NCI-H774 (cell line): ENCODE measurements at regions not wholly inside any gene's neighbourhood (a gene's known extent, or its start where the extent isn't known, plus 50 kb on each side); places are given as distances from the start of the nearest gene placed in this dataset.

ENCODE experiments used
- DNase-seq: peaks from one replicate; lab custom pipeline; 2025; lab: John Stamatoyannopoulos, UW

- no peak for DNase-seq
Observed at GRCh38 chr11:109864151-109864661, 229.0 kb upstream of the ZC3H12C start.

DNA sequence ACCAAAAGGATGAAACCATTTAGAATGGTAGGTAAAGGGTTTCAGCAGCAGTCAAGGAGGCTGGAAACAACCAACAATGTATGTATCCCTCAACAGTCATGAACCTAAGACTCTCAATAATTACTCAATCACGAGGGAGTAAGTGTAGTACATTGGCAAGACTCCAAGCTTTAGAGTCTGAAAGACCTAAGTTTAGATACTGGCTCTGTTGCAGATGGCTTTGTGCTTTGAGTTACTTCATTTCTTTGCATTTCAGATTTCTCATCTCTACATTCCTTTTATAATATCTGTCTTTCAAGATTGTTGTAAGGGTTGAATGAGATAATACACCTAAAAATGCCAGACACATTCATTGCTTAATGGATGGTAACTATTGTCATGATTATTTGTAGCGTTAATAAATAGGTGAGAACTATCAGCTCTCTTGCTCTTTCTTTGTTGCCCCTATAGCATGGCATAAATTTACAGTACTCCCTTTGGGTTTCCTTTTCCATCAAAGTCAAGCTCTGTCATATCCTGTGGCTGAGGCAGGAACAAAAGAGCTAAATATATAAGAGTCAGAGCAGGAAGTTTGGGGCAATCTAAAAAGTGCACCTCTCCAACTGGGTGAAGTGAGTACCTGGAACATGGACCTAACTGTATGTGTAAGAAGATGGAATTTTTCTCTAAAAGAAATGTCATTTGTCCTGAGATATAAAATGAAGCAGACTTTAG lies 228.2 kb upstream of the ZC3H12C start:
- no peak for DNase-seq

DNA sequence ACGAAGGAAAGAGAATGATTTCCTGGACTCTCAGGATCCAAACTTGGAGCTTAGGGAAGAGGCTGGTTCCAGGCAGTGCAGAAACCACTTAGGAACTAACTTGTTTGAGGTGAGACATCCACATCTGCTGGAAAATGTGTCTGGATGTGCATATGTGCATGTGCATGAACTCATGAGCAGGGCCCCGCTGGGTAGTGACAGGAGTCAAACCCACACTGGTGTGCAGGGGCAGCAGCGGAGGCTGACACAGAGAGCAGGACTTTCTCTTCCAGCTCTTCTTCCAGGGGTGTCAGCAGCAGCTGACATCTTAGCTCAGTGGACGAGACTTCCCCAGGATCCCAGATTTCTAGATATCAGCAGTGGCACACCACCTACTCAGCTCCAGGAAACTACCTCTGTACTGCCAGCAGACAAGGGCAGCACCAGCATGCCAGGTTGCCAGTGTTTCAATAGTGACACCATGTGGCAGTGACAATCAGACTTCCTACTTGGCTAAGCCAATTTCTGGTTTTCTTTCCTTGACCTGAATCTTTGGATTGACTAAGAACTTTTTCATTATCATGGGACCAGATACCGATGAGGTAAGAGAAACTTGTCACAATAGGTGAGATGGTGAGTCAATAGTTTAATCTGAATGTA lies 227.5 kb upstream of the ZC3H12C start:
- peak; percentile 41 for DNase-seq

- DNase-seq: no peak
Observed at GRCh38 chr11:109867784-109868183, 225.4 kb upstream of the ZC3H12C start.

DNA sequence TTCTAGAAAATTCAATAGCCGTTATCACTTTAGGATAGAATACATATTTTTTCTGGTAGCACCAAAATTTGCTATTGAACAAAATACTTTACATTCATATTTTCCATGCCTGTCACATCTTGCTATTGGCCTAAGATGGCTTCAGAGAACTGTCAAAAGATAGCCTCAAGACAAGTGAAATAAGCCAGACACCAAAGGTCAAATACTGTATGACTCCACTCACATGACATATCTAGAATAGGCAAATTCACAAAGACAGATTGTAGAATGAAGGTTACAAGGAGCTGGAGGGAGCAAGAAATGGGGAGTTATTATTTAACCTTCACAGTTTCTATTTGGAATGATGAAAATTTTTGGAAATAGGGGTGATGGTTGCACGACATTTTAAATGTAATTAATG lies 223.7 kb upstream of the ZC3H12C start:
- no peak for DNase-seq

DNA sequence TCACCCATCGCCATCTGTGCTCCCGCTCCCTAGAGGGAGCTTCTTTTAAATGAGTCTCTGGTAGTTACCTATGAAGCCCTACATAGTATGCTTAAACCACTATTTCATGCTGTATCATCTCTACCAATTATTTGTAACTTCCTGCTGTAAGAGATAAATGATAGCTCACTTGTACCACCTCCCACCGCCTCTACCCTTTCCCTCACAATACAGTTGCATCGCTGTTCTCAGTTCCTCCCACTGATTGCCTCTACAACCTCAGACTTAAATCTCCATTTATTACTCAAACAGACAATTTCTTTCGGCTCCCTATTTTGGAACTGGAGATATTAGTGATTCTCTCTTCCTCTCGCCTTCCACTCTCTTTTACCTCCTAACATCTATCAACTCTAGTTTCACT lies 222.9 kb upstream of the ZC3H12C start:
- DNase-seq: no peak

DNA sequence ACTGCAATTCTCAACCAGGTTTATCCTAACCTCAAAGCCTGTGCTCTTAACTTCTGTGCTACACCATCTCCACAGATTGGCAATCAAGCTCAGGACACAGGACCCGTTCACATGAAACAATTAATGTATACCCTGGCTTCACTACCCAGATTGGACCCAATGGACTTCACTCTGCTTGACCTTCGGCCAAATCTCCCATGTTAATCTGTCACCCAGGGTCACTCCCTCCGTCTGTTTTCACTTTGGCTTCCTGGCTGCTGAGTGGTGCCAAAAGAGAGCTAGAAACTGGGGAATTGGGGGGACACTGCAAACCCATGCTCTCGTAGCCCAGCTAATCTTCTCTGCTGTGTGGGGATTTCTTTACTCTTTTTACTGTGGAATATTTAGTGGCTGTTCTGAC lies 216.1 kb upstream of the ZC3H12C start:
- DNase-seq: no peak

GRCh38 chr11:109884501-109884900 lies 208.7 kb upstream of the ZC3H12C start:
- no peak for DNase-seq

- no peak for DNase-seq
Observed at GRCh38 chr11:109885006-109885405, 208.2 kb upstream of the ZC3H12C start.

- no peak for DNase-seq
Observed at GRCh38 chr11:109892321-109892794, 200.8 kb upstream of the ZC3H12C start.

GRCh38 chr11:109894242-109894641 lies 198.9 kb upstream of the ZC3H12C start:
- no peak for DNase-seq

DNA sequence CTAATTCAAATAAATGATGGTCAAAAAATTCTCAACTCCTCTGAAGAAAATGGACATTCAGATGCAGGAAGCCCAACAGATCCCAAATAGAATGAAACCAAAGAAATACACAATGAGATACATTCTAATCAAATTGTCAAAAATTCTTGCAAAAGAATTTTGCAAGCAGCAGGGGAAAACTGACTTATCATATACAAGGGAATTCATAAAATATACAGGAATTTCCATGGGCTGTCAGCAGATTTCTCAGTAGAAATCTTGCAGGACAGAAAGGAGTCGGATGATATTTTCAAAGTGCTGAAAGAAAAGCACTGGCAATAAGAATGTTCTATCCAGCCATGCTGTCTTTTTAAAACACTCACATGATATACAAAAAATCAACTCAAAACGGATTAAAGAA lies 194.6 kb upstream of the ZC3H12C start:
- DNase-seq: no peak

- DNase-seq: no peak
Observed at GRCh38 chr11:109902764-109903433, 190.3 kb upstream of the ZC3H12C start.

DNA sequence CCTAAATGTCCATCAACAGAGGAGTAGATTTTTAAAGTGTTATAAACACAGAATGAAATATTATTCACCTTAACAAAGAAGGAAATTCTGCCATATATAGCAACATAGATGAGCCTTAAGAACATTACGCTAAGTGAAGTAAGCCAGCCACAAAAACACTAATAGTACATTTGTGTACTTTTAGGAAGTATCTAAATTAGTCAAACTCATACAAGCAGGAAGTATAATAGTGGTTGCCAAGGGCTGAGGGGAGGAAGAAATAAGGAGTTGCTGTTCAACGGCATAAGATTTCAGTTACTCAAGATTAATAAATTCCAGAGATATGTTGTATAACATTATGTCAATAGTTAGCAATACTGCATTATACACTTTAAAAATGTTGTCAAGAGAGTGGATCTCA lies 181.7 kb upstream of the ZC3H12C start:
- no peak for DNase-seq

DNA sequence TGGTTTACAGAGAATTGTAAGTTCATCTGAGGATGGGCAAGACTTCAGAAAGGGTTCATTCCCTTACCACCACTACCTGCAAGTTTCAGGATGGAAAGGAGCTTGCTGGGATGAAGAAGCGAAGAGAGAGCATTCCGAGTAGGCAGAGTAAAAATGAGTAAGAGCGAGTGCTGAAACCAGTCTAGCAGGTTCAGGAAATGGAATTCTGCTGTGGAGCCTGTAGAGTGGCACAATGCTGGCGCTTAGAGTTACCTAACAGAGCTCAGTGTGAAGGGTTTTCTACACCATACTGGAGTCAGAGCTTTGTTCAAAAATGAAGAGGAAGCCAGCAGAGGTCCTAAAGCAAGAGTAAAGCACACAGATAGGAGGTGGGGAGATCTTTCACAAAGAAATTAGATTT lies 179.2 kb upstream of the ZC3H12C start:
- no peak for DNase-seq

- no peak for DNase-seq
Observed at GRCh38 chr11:109914809-109915653, 178.2 kb upstream of the ZC3H12C start.

DNA sequence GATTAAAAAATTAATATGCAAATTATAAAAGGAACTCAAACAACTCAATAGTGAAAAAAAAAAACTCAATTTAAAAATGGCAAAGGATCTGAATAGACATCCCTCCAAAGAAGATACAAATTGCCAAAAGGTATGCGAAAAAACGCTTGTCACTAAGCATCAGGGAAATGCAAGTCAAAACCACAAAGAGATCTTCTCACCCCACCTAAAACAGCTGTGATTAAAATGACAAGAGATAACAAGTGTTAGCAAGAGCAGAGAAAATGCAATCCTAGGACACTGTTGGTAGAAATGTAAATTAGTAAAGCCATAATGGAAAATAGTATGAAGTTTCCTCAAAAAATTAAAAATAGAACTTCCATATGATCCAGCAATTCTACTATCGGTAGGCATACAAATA lies 166.3 kb upstream of the ZC3H12C start:
- no peak for DNase-seq

- no peak for DNase-seq
Observed at GRCh38 chr11:109929308-109929707, 163.9 kb upstream of the ZC3H12C start.

- no peak for DNase-seq
Observed at GRCh38 chr11:109933126-109933525, 160.1 kb upstream of the ZC3H12C start.

GRCh38 chr11:109934151-109934550 lies 159.0 kb upstream of the ZC3H12C start:
- DNase-seq: no peak

- DNase-seq: no peak
Observed at GRCh38 chr11:109936661-109937180, 156.5 kb upstream of the ZC3H12C start.

DNA sequence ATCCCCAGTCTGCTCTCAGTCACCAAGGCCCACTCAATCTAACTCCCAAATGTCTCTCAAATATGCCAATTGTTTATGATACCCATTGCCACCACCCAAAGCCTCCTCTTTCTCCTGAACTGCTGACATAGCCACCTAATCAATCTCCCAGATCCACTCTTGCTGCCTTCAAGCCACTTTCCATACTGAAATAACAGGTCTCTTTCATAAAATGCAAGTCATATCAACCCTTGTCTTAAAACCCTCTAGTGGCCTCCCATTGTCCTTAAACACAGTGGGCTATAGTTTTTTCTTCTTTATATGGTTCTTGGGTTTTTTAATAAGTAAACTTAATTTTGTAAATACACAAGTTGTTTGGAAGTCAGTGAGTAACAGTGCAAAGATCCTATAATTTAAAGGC lies 155.2 kb upstream of the ZC3H12C start:
- no peak for DNase-seq
